K562 (cell line): ENCODE measurements at regions not wholly inside any gene's neighbourhood (a gene's known extent, or its start where the extent isn't known, plus 50 kb on each side); places are given as distances from the start of the nearest gene placed in this dataset.

Experiments used
- ATAC-seq: fragments of 200-7000 bp; cut with Tn5 transposase; 3 replicates; pipeline ENCODE4 v1.9.1; 2020; ENCODE audit warnings: moderate library complexity
- BruUV-seq: library from RNA; stranded (reverse); fragments of 400-500 nt; replicated peaks from 2 replicates; lab custom pipeline; 2021; lab: Mats Ljungman, UMichigan
- CTCF ChIA-PET: fragments of 300-600 bp; formaldehyde crosslinking; extraction: SDS; loops from one replicate; lab custom pipeline; 2021; ENCODE audit warnings: low intra/inter-chr PET ratio; lab: Yijun Ruan, JAX
- POLR2A ChIA-PET: fragments of 300-600, 350-650 bp; sonication (Branson Sonifier 250); formaldehyde crosslinking; extraction: SDS; loops from one replicate; lab custom pipeline; 2021; ENCODE audit warnings: antibody characterized with exemption, inconsistent platforms; lab: Yijun Ruan, JAX
- DNase-seq, 4 experiments: peaks; one replicate each; pipeline versions ENCODE4 v3.0.0 to v3.0.0-alpha.2; 2011 to 2018; ENCODE audit warnings: low spot score in 3 of 4, mixed read lengths in 3 of 4; ENCODE audit errors: extremely low read depth in 1 of 4
- FAIRE-seq: peaks from 2 replicates; lab custom pipeline; 2011; peaks lifted over from hg19 to GRCh38; lab: Jason Lieb, UNC
- H2AFZ ChIP-seq: 2 replicates; pipeline ENCODE4 v1.6.0; 2011; ENCODE audit warnings: low read depth, low read length, control low read depth, inconsistent platforms
- H3K27ac ChIP-seq: fragments of 200-600 bp; 3 replicates; pipeline ENCODE4 v1.8.0; 2011; ENCODE audit warnings: low read depth, mild to moderate bottlenecking, control low read depth, inconsistent platforms, low read length, moderate library complexity, mixed read lengths; ENCODE audit errors: extremely low read depth
- H3K27me3 ChIP-seq, 2 experiments: fragments of 300-600 bp in 1 of 2; 2 replicates in 1 of 2; 3 replicates in 1 of 2; pipeline versions ENCODE4 v1.6.0 to v1.8.0; 2011; ENCODE audit warnings: inconsistent platforms in 2 of 2, low read length in 2 of 2, mild to moderate bottlenecking in 1 of 2, mixed read lengths in 1 of 2, moderate library complexity in 1 of 2; ENCODE audit not compliant: control insufficient read depth in 2 of 2, insufficient read depth in 2 of 2
- H3K36me3 ChIP-seq: fragments of 300-600 bp; 3 replicates; pipeline ENCODE4 v1.8.0; 2011; ENCODE audit warnings: mild to moderate bottlenecking, low read length, inconsistent platforms; ENCODE audit not compliant: control insufficient read depth, insufficient read depth
- H3K4me1 ChIP-seq, 2 experiments: fragments of 200-600 bp in 1 of 2; replicated peaks in 1 of 2; 2 replicates in 1 of 2; 3 replicates in 1 of 2; pipeline versions ENCODE4 v1.5.1 to v1.8.0; 2011; ENCODE audit warnings: inconsistent platforms in 2 of 2, low read length in 2 of 2, mild to moderate bottlenecking in 1 of 2, mixed read lengths in 1 of 2, moderate library complexity in 1 of 2; ENCODE audit not compliant: control insufficient read depth in 2 of 2, insufficient read depth in 2 of 2
- H3K4me2 ChIP-seq: 2 replicates; pipeline ENCODE4 v1.6.1; 2011; ENCODE audit warnings: low read length, control low read depth, inconsistent platforms, mixed read lengths; ENCODE audit not compliant: insufficient read depth
- H3K4me3 ChIP-seq: fragments of 200-600 bp; sonication (generic), shearing (Covaris generic); 2 replicates; pipeline ENCODE4 v1.5.1; 2016; ENCODE audit warnings: control low read depth, inconsistent platforms
- H3K79me2 ChIP-seq: fragments of 200-600 bp; 3 replicates; pipeline ENCODE4 v1.8.0; 2011; ENCODE audit warnings: low read length, inconsistent platforms; ENCODE audit not compliant: control insufficient read depth, insufficient read depth
- H3K9ac ChIP-seq, 2 experiments: 2 replicates each; pipeline versions ENCODE4 v1.6.0 to v1.6.1; 2011; ENCODE audit warnings: low read depth in 2 of 2, low read length in 2 of 2, control low read depth in 1 of 2, inconsistent platforms in 1 of 2, mild to moderate bottlenecking in 1 of 2, mixed read lengths in 1 of 2; ENCODE audit not compliant: insufficient read depth in 1 of 2
- H3K9me1 ChIP-seq: one replicate; pipeline ENCODE4 v1.6.0; 2011; ENCODE audit warnings: inconsistent platforms, mild to moderate bottlenecking, low read length, moderate library complexity; ENCODE audit not compliant: control insufficient read depth, insufficient read depth
- H3K9me3 ChIP-seq: replicated peaks from 2 replicates; pipeline ENCODE4 v1.5.1; 2011; ENCODE audit warnings: low read depth, low read length, inconsistent platforms; ENCODE audit not compliant: control insufficient read depth, insufficient read depth
- H4K20me1 ChIP-seq: replicated peaks from 2 replicates; pipeline ENCODE4 v1.6.1; 2011; ENCODE audit warnings: low read length, inconsistent platforms, mixed read lengths; ENCODE audit not compliant: control insufficient read depth, insufficient read depth
- CBFB ChIP-seq: sonication (generic); formaldehyde crosslinking; IDR thresholded peaks from 2 replicates; pipeline ENCODE4 v1.4.0; 2020; ENCODE audit warnings: mild to moderate bottlenecking, missing genetic modification reagents
- CSDE1 ChIP-seq, 2 experiments: fragments of 450-650 bp; IDR thresholded peaks; 2 replicates each; pipeline ENCODE4 v1.6.1; 2016; ENCODE audit warnings: mild to moderate bottlenecking in 1 of 2
- ERF ChIP-seq: fragments of 450-650 bp; formaldehyde crosslinking; IDR thresholded peaks from 2 replicates; pipeline ENCODE4 v1.4.0; 2020; ENCODE audit warnings: mild to moderate bottlenecking, mixed read lengths
- GABPA ChIP-seq: fragments of 200-800 bp; sonication (Bioruptor generic); conservative IDR thresholded peaks from 2 replicates; pipeline ENCODE4 v1.6.1; 2016; ENCODE audit warnings: low read depth, missing genetic modification characterization, missing compliant biosample characterization
- JUNB ChIP-seq: fragments of 450-650 bp; formaldehyde crosslinking; conservative IDR thresholded peaks from 2 replicates; pipeline ENCODE4 v1.4.0; 2020; ENCODE audit warnings: mild to moderate bottlenecking
- KDM2B ChIP-seq: fragments of 250-450 bp; sonication (Bioruptor Pico); IDR thresholded peaks from 2 replicates; pipeline ENCODE4 v1.8.0; 2021; ENCODE audit warnings: mild to moderate bottlenecking, moderate library complexity
- NFATC3 ChIP-seq: fragments of 450-650 bp; IDR thresholded peaks from 2 replicates; pipeline ENCODE4 v1.6.1; 2017; ENCODE audit warnings: mild to moderate bottlenecking
- PML ChIP-seq: IDR thresholded peaks from 2 replicates; pipeline ENCODE4 v1.6.1; 2012; ENCODE audit warnings: low read length, inconsistent platforms
- POLR2H ChIP-seq: IDR thresholded peaks from 2 replicates; pipeline ENCODE4 v1.6.1; 2016; ENCODE audit warnings: missing genetic modification characterization, low read depth, mild to moderate bottlenecking, control low read depth, missing compliant biosample characterization, moderate library complexity
- POLR3A ChIP-seq: IDR thresholded peaks from 2 replicates; pipeline ENCODE4 v1.6.1; 2011; ENCODE audit warnings: borderline replicate concordance, mild to moderate bottlenecking, moderate library complexity; ENCODE audit not compliant: insufficient read length, insufficient read depth; ENCODE audit errors: extremely low read depth
- POU5F1 ChIP-seq: fragments of 150-350 bp; IDR thresholded peaks from 2 replicates; pipeline ENCODE4 v1.6.1; 2014; ENCODE audit warnings: borderline replicate concordance, low read length, low read depth, mild to moderate bottlenecking; ENCODE audit not compliant: partially characterized antibody
- TCF7 ChIP-seq: sonication (generic); IDR thresholded peaks from 2 replicates; pipeline ENCODE4 v1.6.1; 2016; ENCODE audit warnings: antibody characterized with exemption, borderline replicate concordance
- ZBTB5 ChIP-seq: fragments of 450-650 bp; IDR thresholded peaks from 2 replicates; pipeline ENCODE4 v1.6.1; 2017; ENCODE audit warnings: antibody characterized with exemption
- ZNF24 ChIP-seq: fragments of 450-650 bp; IDR thresholded peaks from 2 replicates; pipeline ENCODE4 v1.6.1; 2016
- ZNF354B ChIP-seq: fragments of 250-450 bp; sonication (Bioruptor Pico); IDR thresholded peaks from 2 replicates; pipeline ENCODE4 v1.4.0; 2020
- ZNF561 ChIP-seq: fragments of 450-650 bp; formaldehyde crosslinking; conservative IDR thresholded peaks from 2 replicates; pipeline ENCODE4 v1.4.0; 2020; ENCODE audit warnings: mild to moderate bottlenecking, moderate library complexity
- WGBS: fragments of 100-300 bp; shearing (Covaris generic); methylation state at CpG from one replicate; pipeline ENCODE4 v1.1.6; 2016; ENCODE audit warnings: low coverage, mixed read lengths; ENCODE audit not compliant: insufficient coverage; ENCODE audit errors: missing lambda C conversion rate; 5-methylcytosine and 5-hydroxymethylcytosine counted together
- in situ Hi-C: fragments of 300-500 bp; cut with MboI; formaldehyde crosslinking; loops from 4 replicates; pipeline ENCODE4 v1.15.0; 2018; ENCODE audit warnings: inconsistent platforms, mixed read lengths
- intact Hi-C: fragments of 100-400 bp; cut with micrococcal nuclease; formaldehyde crosslinking; loops from 2 replicates; pipeline ENCODE4 v1.14.2; 2022

- no peak for TF ChIP-seq JUNB (CRISPR knock-in tag)
- TF ChIP-seq, all 486 proteins: peak for 0
Measured at GRCh38 chr4:160592258-160592657, 1489.4 kb downstream of the RAPGEF2 start (continued).

- POLR2A ChIA-PET: no interaction called here
- H3K36me3 ChIP-seq: no peaks in the 10 kb centered on the region
- ATAC-seq (no peak), FAIRE-seq (no peak), DNase-seq (no peak)
- H3K9me1 ChIP-seq: no peaks in the 10 kb centered on the region
- no peak overlapping the region for H3K27ac ChIP-seq
- 0% methylated on average over 2 of the region's 5 CpGs for WGBS
- intact Hi-C loops: no loop called here
- no peak overlapping the region for H3K9ac ChIP-seq
- H3K9me3 ChIP-seq: no peaks in the 10 kb centered on the region
- TF ChIP-seq ZBTB5: no peak
- in situ Hi-C loops: no loop called here
- CTCF ChIA-PET: no interaction called here
- no peak overlapping the region for H3K4me3 ChIP-seq
- no peaks in the 10 kb centered on the region for H4K20me1 ChIP-seq
- no peaks in the 10 kb centered on the region for H3K27me3 ChIP-seq
- no peaks in the 10 kb centered on the region for H3K79me2 ChIP-seq
- no TSS peak for BruUV-seq
- no peak overlapping the region for H2AFZ ChIP-seq
- H3K4me1 ChIP-seq: no peaks in the 10 kb centered on the region
- no peak overlapping the region for H3K4me2 ChIP-seq
Measured at GRCh38 chr4:160595646-160596045, 1492.8 kb downstream of the RAPGEF2 start.

GRCh38 chr4:160604541-160604940, 1501.7 kb downstream of the RAPGEF2 start:
- H3K27me3 ChIP-seq: no peaks in the 10 kb centered on the region
- H3K9me1 ChIP-seq: no peaks in the 10 kb centered on the region
- H3K9me3 ChIP-seq: no peaks in the 10 kb centered on the region
- ChIA-PET CTCF (no interaction called here), POLR2A (no interaction called here)
- TF ChIP-seq PML (no peak), POLR2H (tag) (no peak), CSDE1 (IDR thresholded peaks at IDR 0.05) (no peak), GABPA (no peak), ZNF561 (CRISPR knock-in tag) (no peak), POLR3A (no peak), ZNF24 (no peak), ERF (CRISPR knock-in tag) (no peak), TCF7 (no peak), POU5F1 (no peak), KDM2B (no peak), ZNF354B (no peak), NFATC3 (no peak), CBFB (CRISPR knock-in tag) (no peak)
- no peaks in the 10 kb centered on the region for H3K4me1 ChIP-seq
- H4K20me1 ChIP-seq: no peaks in the 10 kb centered on the region
- H3K9ac ChIP-seq: no peak overlapping the region
- H3K27ac ChIP-seq: no peak overlapping the region
- ATAC-seq (no peak), DNase-seq (no peak), FAIRE-seq (no peak)
- in situ Hi-C loops (no loop called here), intact Hi-C loops (no loop called here)
- H3K36me3 ChIP-seq: no peaks in the 10 kb centered on the region
- no peak overlapping the region for H3K4me3 ChIP-seq
- H3K4me2 ChIP-seq: no peak overlapping the region
- no peaks in the 10 kb centered on the region for H3K79me2 ChIP-seq
- H2AFZ ChIP-seq: no peak overlapping the region
- 0% methylated on average over 4 of the region's 4 CpGs for WGBS
- BruUV-seq: no TSS peak
